Stimulated activated CD4-positive, alpha-beta T cell treated with anti-CD3 and anti-CD28 coated beads, TNF-alpha, amount 100 ng/mL, for 48 hours (primary cell): ENCODE measurements at regions not wholly inside any gene's neighbourhood (a gene's known extent, or its start where the extent isn't known, plus 50 kb on each side); places are given as distances from the start of the nearest gene placed in this dataset.

Source experiments
- DNase-seq, 3 donors: peaks; one replicate each; pipeline ENCODE4 v3.0.0-alpha.2; 2020; ENCODE audit warnings: low read depth in 3 of 3

DNA sequence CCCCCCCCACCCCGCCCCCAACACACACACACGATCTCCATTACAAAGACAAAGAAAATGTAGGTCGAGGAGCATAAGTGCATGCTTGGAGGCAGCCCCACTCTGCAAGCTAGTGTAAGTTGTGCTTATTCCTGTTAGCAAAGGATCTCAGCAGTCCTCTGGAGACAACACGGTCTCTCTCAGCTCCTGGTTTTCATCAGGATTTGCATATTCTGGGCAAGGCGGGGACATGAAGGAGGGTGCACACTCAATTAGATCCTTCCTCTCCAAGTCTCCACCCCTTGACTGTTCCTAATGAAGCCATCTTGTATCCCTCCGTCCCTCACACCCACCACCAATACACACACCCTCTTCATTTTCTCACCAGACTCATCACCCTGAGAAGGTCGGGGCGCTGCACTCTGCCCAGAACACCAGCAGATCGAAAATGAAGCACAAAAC, 63.8 kb downstream of the MRPL46 start:
- no peak for DNase-seq

- DNase-seq, result no peak
Measured at GRCh38 chr15:88401996-88402656, 65.1 kb downstream of the MRPL46 start.

DNA sequence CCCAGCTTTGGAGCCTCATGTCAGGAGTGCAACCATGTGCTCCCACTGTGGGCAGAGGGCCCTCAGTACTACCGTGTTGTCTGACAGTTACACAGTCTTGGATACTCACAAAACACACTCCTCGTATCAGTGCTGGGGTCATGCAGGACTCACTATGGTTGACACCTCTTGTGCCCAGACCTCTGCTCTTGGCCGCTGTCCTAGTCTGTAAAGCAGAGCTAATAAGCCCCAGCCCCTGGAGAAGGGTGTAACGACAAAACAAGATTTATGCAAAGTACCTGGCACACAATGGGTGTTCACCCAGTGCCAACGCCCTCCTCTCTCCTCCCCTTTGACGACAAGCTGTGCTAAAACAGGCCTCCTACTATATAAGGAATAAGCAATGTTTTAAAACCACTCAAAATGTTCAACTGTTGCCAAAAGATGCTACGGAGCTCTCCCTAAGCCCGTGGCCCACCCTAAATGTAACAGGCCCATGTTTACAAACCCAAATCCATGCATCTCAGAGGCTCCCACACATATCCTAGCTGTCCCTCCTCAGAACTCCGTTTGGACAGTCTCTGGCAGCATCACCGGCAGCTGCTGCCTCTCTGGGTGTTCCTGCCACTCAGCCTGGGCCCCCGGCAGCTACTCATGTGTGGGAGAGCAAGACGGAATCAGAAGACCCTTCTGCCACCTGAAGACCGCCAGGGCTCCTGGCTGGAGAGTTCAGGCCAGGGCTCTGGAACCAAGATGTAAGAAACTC, 65.8 kb downstream of the MRPL46 start:
- no peak for DNase-seq

GRCh38 chr15:88400591-88401250, 66.5 kb downstream of the MRPL46 start:
- DNase-seq, result no peak

GRCh38 chr15:88400084-88400483, 67.1 kb downstream of the MRPL46 start:
- DNase-seq, result no peak

DNA sequence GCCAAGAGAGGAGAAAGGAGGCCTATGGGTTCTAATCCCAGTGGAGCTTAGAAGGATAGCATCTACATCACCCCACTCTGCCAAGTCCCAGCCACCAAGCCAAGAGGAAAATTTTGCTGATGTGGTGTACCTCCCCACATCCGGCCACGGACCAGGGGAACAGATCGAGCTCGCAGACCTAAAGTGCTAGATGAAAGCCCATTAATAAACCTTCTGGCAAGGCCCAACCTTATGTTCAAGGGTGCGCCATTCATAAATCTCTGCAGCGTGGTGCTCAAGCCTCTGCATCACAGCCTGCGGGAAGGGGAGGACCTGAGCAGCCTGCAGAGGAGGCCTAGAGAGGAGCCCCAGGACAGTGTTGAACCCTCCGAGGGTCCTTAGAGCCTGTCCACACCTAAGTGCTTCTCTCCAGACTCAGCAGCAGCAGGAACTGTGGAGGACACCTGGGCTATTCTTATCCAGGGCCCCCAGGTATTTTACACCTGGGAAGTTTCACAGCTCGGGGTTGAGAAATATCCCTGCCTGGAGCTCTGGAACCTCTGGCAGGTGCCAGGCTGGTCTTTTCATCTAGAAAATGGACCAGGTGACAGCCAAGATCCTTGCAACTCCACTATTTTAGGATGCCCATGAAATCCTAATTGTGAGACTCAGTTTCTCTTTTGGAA, 68.0 kb downstream of the MRPL46 start:
- no peak for DNase-seq

DNA sequence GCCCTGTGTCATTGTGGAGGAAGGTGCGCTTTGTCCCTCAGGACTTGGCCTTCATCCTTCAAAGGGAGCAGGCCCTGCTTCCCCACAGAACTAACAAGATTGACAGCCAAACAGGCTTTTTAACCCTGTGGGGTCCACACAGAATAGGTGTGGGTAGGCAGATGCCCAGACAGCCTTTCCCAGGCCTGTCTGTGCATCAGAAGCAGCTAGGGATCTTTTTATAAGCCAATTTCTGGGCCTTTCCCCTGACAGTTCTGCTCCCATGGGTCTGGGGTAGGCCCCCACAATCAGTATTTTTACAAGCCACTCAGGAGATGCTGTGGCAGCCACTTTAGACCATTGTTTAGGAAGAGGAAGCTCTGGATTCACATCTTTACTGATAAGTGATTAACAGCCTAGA, 69.2 kb downstream of the MRPL46 start:
- DNase-seq, result no peak

DNA sequence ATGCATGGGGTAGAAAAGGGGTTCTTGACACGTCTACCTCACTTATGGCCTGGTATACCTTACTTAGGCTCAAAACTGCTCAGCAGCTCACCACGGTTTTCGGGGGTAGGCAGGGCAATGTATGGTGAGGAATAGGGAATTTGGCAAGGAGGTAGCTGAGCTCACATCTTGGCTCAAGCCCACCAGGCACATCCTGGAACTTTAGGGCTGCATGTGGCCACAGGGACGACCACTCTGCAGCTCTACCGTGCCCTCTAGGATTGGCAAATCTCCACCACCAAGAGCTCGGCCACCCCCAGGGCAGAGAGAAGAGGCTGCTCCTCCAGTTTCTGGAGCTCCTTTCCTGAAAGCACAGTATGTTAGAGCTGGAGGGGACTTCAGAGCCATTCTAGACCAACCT, 69.7 kb downstream of the MRPL46 start:
- no peak for DNase-seq

DNA sequence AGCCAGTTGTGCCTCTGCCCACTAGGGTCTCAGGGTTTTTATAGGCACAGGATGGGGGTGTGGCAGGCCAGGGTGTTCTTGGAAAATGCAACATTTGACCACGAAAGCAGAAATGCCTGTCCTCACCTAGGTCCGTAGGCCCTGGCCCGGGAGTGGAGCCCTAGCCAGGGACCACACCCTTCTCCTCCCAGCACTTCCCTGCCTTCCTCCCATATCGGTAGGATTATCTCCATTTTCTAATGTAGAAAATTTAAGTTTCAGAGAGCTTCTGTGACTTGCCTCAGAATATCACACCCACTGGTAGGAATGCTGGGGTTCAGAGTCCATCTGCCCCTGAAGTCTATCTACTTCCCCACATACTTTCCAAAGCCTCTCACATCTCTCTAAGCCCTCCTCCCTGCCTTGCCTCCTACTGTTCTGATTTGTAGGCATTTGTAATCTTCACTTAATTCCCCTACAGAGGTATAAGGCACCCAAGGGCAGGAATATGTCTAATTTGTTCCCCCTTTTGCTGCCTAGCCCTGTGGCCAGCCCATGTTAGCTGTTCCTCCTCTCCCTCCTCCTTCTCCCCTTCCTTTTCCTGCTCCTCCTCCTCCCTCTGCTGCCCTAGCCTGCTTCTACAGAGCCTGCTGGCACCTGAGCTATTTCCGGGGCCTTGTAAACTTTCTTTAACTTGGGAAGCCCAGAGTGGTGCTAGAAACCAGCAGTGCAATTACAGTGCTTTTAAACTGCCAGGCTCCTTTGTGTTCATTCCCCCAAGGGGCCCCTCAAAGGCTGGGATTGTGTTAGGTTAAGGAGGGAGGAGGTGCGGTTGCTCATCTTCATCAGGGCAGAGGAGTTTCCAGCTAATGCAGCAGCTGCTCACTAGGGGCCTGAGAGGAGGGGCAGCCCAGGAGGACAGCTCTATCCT, 71.1 kb downstream of the MRPL46 start:
- no peak for DNase-seq

GRCh38 chr15:88395241-88395640, 71.9 kb downstream of the MRPL46 start:
- DNase-seq, result no peak

- DNase-seq, result no peak
Measured at GRCh38 chr15:88394553-88395145, 72.5 kb downstream of the MRPL46 start.

DNA sequence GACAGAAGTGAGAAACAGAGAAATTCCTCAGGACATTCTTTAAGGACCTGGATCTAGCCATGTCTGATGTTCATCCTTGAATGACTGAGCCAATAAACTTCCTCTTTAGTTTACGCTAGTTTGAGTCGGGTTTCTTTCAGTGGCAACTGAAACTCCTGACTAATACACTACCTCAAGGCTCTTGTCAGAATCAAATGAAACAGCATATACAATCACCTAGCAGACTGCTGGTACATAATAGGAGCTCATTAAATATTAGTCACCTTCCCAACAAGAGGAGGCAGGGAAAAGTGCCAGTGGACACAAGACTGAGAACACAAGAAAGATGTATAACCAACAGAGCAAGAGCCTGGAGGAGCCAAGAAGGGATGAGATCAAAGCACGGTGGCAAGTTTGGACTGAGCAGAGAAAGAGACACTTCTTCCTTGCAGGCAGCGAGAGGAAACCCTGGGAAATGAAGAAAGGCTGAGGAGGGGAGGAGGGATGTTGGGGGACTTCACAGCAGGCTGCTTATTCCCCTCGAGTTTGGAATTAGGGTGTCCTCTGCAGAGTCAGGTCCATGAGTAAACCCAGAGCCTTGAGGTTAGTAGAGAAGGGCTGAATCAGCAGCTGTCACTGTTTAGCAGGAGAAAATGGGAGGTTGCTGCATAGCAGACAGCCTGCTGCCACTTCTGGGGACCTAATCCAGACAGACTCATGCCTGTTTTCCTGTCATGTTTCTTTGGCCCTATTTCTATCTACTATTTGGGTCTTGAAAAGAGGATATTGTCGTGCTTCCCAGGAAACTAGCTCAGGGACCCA, 73.3 kb downstream of the MRPL46 start:
- no peak for DNase-seq

- DNase-seq, result no peak
Measured at GRCh38 chr15:88391700-88392099, 75.5 kb downstream of the MRPL46 start.

DNA sequence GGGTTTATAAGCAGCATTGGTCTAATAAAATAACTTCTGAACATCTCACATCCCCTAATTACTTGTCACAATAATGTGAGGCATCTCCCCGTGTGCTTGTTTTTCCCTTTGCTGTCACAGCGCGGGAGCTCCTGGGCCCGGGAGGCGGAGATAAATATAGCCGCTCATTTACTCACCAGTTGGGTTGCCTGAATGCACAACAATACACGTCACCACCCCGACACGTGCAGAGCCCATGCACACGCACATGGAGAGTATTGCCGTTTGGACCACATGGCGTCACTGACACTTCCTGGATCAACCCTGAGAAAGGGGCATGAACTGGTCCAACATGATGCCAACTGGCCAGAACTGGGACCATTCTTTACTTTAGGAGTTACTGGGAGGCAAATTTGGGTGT, 76.2 kb downstream of the MRPL46 start:
- no peak for DNase-seq

- no peak for DNase-seq
Measured at GRCh38 chr15:88390164-88390901, 76.9 kb downstream of the MRPL46 start.

- no peak for DNase-seq
Measured at GRCh38 chr15:88389120-88389519, 78.1 kb downstream of the MRPL46 start.

GRCh38 chr15:88388686-88389085, 78.5 kb downstream of the MRPL46 start:
- DNase-seq, result no peak

DNA sequence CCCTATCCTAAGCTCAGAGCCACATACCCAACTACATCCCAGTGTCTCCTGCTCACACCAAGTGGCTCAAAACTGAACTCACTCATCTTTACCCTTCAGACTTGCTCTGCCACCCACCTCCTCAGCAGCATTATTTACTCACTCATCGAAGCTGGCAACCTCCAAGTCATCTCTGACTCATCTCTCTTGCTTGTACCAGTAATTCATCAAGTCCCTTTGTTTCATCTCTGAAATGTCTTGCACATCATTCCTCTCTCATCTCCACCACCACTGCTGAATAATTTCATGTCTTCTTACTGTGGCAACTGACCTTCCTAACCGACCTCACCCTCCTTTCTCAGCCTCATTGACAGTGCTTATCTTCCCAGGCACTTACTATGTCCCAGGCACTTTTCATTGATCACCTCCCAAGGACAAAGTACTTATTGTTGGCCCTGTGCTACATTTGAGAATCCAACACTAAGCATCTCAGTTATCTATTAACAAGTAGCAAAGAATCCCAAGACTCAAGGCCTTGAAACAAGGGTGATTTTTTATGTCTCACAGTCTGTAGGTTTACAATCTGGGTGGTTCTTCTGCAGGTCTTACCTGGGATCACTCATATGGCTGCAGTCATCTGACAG, 82.0 kb downstream of the MRPL46 start:
- DNase-seq, result peak in 1 of 3 donors; percentile 44

DNA sequence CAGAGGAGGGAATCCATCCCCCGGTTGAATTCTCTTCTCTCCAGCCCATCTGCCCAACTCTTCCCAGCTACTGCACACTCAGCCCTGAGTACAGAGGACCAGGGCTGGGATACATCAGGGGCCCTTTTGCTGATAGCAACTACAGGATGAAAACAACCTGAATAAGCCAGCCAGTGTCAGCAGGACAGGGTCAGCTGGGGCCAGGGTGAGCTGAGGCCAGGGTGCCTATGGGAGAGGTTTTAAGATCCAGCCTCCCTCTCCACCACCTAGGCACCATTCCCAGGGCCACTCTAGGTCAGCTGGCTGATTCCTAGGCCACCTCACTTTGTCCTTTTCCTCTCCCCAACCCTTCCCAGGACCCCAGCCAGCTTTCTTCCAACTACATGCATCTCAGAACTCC, 83.8 kb downstream of the MRPL46 start:
- no peak for DNase-seq
